Heart left ventricle (tissue), 13 donors: ENCODE measurements at regions not wholly inside any gene's neighbourhood (a gene's known extent, or its start where the extent isn't known, plus 50 kb on each side); places are given as distances from the start of the nearest gene placed in this dataset.

Experiments
- POLR2A ChIP-seq, 2 donors: fragments of 450-650 bp; IDR thresholded peaks; one replicate each; pipeline ENCODE4 v1.6.1; 2017; ENCODE audit warnings: antibody characterized with exemption in 2 of 2, mild to moderate bottlenecking in 2 of 2, moderate library complexity in 2 of 2
- TF ChIP-seq, protein P1 (sequence below), 12 donors: fragments of 200-600 bp; sonication (generic) in 4 of 12; IDR thresholded peaks; one replicate each; pipeline versions ENCODE4 v1.5.0 to v1.8.0; 2018 to 2022; ENCODE audit warnings: antibody characterized with exemption in 12 of 12, mild to moderate bottlenecking in 5 of 12
- donor health status: ischemic (EF 13 %, LVEDD 7.1; RV severe dilation, severe dysfunction).
- donor health status: DM: no; HTN: yes; CAD: no.
- donor health status: DM: no; HTN: no; CAD: no.
- donor health status: ischemic (EF 25% LVEDD 6.9; RV normal size, moderate dysfunction).
- donor health status: ischemic (EF 25% LVEDD 5.7; RV mildly dilated, moderate dysfunction).
- donor health status: ischemic (EF 35%, LVEDD 5.7; RV mildly dilated, moderate dysfunction).
- donor health status: nonischemic (EF 11% LVEDD 7.7; RV severe dilation, severe dysfunction).
- donor health status: DM: yes; HTN: yes; CAD: no.
- donor health status: PGD.
- donor health status: ischemic (EF 29% LVEDD 5.4; RV normal size, mild dysfunction).
- donor health status: nonischemic (EF 23%, LVEDD 6.1; RV moderate dilation, normal function).

DNA sequence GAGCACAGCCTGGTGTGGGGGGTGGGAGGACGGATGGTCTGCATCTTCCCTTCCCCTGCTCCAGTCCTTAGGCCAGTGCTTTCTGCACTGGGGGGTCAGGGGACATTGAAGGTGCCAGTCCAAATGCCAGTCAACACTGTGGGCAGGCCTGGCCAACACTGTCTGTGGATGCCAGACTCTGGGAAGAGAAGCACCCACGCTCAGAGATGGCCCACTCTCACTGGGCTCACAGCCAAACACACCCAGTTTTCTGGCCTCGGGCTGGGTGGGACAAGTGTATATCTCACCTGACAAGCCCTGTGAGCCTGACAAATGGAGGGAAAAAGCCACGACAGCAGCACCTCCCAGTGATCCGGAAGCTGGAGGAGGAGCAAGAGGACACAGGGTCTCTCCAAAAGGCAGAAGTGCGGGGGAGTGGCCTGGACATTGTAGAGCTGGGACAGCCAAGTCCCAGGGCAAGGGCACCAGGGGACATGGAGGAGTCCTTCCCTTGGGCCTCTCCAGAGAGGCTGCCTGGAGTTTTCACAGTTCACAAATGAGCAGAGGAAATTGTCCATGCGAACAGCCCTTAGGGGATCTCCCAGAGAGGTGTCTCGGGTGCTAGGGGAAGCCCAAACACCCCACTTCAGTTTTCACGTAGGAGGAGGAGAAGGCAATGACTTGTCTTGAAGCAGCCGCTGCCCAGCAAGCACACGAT lies 79.3 kb downstream of the SDC1 start:
- TF ChIP-seq, protein P1, sequence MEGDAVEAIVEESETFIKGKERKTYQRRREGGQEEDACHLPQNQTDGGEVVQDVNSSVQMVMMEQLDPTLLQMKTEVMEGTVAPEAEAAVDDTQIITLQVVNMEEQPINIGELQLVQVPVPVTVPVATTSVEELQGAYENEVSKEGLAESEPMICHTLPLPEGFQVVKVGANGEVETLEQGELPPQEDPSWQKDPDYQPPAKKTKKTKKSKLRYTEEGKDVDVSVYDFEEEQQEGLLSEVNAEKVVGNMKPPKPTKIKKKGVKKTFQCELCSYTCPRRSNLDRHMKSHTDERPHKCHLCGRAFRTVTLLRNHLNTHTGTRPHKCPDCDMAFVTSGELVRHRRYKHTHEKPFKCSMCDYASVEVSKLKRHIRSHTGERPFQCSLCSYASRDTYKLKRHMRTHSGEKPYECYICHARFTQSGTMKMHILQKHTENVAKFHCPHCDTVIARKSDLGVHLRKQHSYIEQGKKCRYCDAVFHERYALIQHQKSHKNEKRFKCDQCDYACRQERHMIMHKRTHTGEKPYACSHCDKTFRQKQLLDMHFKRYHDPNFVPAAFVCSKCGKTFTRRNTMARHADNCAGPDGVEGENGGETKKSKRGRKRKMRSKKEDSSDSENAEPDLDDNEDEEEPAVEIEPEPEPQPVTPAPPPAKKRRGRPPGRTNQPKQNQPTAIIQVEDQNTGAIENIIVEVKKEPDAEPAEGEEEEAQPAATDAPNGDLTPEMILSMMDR (IDR thresholded peaks at IDR 0.05) = no peak
- no peak for TF ChIP-seq POLR2A (IDR thresholded peaks at IDR 0.05)
